ENCODE measurements at regions not wholly inside any gene's neighbourhood (a gene's known extent, or its start where the extent isn't known, plus 50 kb on each side); places are given as distances from the start of the nearest gene placed in this dataset.
"Not testable (repeated sequence)": the region's sequence is repeated elsewhere in the genome, so short reads cannot be mapped to it uniquely, and the experiment has no call there.

DNA sequence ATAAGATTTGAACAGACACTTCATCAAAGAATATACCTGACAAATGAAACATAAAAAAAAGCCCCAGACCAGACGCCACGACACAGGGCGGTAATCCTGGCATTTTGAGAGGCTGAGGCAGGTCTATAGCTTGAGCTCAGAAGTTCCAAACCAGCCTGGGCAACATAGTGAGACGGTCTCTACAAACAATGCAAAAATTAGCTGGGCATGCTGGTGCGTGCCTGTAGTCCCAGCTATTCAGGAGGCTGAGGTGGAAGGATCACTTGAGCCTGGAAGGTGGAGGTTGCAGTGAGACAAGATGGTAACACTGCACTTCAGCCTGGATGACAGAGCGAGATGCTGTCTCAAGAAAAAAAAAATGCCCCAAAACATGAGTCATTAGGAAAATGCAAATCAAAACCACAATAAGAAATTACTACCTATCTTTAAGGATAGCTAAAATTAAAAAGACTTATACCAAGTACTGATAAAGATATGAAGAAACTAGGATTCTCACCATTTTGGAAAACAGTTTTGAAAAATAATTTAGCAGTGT is 91.7 kb upstream of the GRAMD1B start:
- H3K27me3 ChIP-seq (ENCODE audit: control insufficient read depth, insufficient read depth, low read length), result no peaks in the 10 kb centered on the region
- no peaks in the 10 kb centered on the region for H3K9me3 ChIP-seq (ENCODE audit: control insufficient read depth, insufficient read depth, low read length)
- H3K36me3 ChIP-seq (ENCODE audit: control insufficient read depth, insufficient read depth, low read length), result no peaks in the 10 kb centered on the region
- H3K9ac ChIP-seq (ENCODE audit: low read depth, low read length), result no peak overlapping the region
- H3K4me1 ChIP-seq (ENCODE audit: control insufficient read depth, insufficient read depth, low read length), result no peaks in the 10 kb centered on the region
- no peak overlapping the region for H3K4me3 ChIP-seq (ENCODE audit: low read depth, low read length)

DNA sequence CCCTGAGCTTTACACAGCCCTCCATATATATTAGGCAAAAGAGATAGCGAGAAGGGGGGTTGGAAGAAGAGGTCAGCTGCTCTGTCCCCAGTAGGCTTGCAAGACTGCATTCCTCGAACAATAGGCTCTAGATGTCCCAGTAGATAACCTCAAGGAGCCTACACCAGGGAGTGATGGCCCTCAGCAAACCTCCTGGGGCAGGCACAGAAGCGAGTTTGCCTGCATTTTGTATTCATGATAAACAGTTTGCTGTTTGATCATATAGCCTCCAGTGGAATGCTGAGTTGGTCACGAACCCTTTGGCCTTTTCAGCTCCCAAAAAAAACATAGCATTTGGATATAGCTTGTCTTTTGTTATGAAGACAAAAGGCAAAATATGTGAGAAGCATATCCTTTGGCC is 95.1 kb upstream of the GRAMD1B start:
- Histone ChIP-seq H3K27me3 (ENCODE audit: control insufficient read depth, insufficient read depth, low read length) (no peaks in the 10 kb centered on the region), H3K9me3 (ENCODE audit: control insufficient read depth, insufficient read depth, low read length) (no peaks in the 10 kb centered on the region), H3K4me1 (ENCODE audit: control insufficient read depth, insufficient read depth, low read length) (no peaks in the 10 kb centered on the region), H3K36me3 (ENCODE audit: control insufficient read depth, insufficient read depth, low read length) (no peaks in the 10 kb centered on the region), H3K9ac (ENCODE audit: low read depth, low read length) (no peak overlapping the region), H3K4me3 (ENCODE audit: low read depth, low read length) (no peak overlapping the region)

DNA sequence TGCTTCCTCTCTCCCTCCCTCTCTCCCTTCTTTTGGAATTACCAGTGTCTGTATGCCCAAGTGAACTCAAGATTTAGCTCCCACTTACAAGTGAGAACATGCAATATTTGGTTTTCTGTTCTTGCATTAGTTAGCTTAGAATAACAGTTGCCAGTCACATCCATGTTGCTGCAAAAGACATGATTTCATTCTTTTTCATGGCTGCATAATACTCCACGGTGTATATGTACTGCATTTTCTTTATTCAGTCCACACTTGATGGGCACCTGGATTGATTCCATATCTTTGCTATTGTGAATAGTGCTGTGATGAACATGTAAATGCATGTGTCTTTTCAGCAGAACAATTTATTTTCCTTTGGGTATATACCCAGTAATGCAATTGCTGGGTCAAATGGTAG is 97.5 kb upstream of the GRAMD1B start:
- not testable (repeated sequence) for H3K4me3 ChIP-seq (ENCODE audit: low read depth, low read length); H3K27me3 ChIP-seq (ENCODE audit: control insufficient read depth, insufficient read depth, low read length); H3K9me3 ChIP-seq (ENCODE audit: control insufficient read depth, insufficient read depth, low read length); H3K36me3 ChIP-seq (ENCODE audit: control insufficient read depth, insufficient read depth, low read length); H3K4me1 ChIP-seq (ENCODE audit: control insufficient read depth, insufficient read depth, low read length); H3K9ac ChIP-seq (ENCODE audit: low read depth, low read length)

DNA sequence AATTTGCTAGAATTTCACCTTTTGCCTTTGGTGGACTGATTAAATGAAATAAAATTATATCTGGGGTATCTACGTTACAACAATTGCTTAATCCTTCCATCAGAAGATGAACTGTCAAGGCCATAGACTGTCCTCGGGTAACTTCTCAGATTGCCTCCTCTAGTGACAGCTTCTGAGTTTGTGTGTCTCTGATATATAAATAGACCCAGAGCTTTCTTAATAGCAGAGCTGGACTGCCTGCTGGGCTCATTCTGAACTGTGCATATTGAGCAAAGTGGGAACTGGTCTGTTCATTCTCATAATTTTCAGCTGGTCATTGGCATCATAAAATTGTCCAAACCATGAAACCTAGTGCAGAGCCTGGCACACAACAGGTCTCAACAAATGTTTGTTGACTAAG is 99.1 kb upstream of the GRAMD1B start:
- Histone ChIP-seq H3K4me3 (ENCODE audit: low read depth, low read length) (no peak overlapping the region), H3K36me3 (ENCODE audit: control insufficient read depth, insufficient read depth, low read length) (no peaks in the 10 kb centered on the region), H3K4me1 (ENCODE audit: control insufficient read depth, insufficient read depth, low read length) (no peaks in the 10 kb centered on the region), H3K9ac (ENCODE audit: low read depth, low read length) (no peak overlapping the region), H3K27me3 (ENCODE audit: control insufficient read depth, insufficient read depth, low read length) (no peaks in the 10 kb centered on the region), H3K9me3 (ENCODE audit: control insufficient read depth, insufficient read depth, low read length) (no peaks in the 10 kb centered on the region)

DNA sequence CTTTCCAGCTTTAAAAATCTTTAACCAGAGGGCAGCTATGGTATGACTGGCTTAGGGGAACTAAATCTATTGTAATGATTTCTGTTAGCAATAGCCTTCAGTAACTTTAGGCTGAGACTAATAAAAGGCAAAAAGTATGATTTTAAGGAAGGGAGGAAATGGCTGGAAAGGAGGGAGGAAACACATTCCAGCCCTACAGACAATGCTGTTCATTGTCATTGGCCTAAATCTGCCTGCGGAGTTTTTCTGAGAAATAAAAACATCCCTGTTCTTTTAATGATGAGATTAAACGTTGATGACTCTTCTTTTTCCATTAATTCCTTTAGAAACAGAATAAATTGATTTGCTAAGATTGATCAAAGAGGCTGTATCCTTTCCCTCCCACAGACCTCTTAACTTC is 99.6 kb upstream of the GRAMD1B start:
- Histone ChIP-seq H3K9ac (ENCODE audit: low read depth, low read length) (no peak overlapping the region), H3K9me3 (ENCODE audit: control insufficient read depth, insufficient read depth, low read length) (no peaks in the 10 kb centered on the region), H3K27me3 (ENCODE audit: control insufficient read depth, insufficient read depth, low read length) (no peaks in the 10 kb centered on the region), H3K36me3 (ENCODE audit: control insufficient read depth, insufficient read depth, low read length) (no peaks in the 10 kb centered on the region), H3K4me3 (ENCODE audit: low read depth, low read length) (no peak overlapping the region), H3K4me1 (ENCODE audit: control insufficient read depth, insufficient read depth, low read length) (no peaks in the 10 kb centered on the region)

DNA sequence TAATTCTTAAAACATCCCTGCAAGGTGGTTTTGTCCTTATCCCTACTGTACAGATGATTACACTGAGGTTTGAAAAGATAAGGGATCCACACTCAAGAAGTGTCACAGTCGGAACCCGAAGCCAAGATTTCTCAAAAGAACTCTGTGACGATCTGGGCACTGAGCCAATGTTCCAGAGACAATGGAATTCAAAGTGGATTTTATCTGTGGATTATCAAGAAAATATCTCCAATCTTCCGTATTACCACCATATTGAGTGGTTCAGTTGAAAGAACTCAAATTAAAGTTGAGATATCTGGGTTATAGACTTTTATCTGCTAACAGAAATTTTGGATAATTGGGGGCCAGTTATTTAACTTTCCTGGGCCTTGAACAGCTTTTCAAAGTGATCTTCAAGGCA is 100.0 kb upstream of the GRAMD1B start:
- Histone ChIP-seq H3K36me3 (ENCODE audit: control insufficient read depth, insufficient read depth, low read length) (no peaks in the 10 kb centered on the region), H3K27me3 (ENCODE audit: control insufficient read depth, insufficient read depth, low read length) (no peaks in the 10 kb centered on the region)

DNA sequence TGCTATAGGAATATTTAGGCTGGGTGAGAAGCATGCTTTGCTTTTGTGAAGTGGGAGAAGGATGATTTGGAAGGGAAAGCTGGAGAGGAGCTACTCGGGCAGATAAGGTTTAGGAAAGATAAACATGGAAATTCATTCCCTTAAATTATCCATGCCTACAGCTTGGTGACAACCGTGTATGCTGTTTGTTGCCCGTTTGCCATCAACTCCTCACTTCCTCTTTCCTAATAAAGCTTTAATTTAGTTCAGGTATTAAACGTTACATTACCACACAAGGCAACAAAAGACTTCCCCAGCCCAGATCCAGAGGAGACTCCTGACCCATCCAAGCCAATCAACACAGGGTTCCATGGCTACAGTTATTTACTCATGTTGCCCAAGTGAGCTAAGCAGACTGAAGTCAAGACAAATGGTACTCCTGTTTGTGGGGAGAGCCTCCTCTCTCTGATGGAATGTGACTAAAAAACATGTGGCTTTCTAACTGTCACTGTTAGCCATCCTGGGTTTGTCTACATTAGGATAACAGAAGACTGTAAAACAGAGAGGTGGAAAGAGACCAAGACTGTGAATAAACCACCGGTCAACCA is 101.7 kb upstream of the GRAMD1B start:
- Histone ChIP-seq H3K4me1 (ENCODE audit: control insufficient read depth, insufficient read depth, low read length) (no peaks in the 10 kb centered on the region), H3K9ac (ENCODE audit: low read depth, low read length) (no peak overlapping the region), H3K9me3 (ENCODE audit: control insufficient read depth, insufficient read depth, low read length) (no peaks in the 10 kb centered on the region), H3K27me3 (ENCODE audit: control insufficient read depth, insufficient read depth, low read length) (no peaks in the 10 kb centered on the region), H3K4me3 (ENCODE audit: low read depth, low read length) (no peak overlapping the region), H3K36me3 (ENCODE audit: control insufficient read depth, insufficient read depth, low read length) (no peaks in the 10 kb centered on the region)

More for the DNA sequence above, 100.0 kb upstream of the GRAMD1B start:
- Histone ChIP-seq H3K4me1 (ENCODE audit: control insufficient read depth, insufficient read depth, low read length) (no peaks in the 10 kb centered on the region), H3K9ac (ENCODE audit: low read depth, low read length) (no peak overlapping the region), H3K9me3 (ENCODE audit: control insufficient read depth, insufficient read depth, low read length) (no peaks in the 10 kb centered on the region), H3K4me3 (ENCODE audit: low read depth, low read length) (no peak overlapping the region)

DNA sequence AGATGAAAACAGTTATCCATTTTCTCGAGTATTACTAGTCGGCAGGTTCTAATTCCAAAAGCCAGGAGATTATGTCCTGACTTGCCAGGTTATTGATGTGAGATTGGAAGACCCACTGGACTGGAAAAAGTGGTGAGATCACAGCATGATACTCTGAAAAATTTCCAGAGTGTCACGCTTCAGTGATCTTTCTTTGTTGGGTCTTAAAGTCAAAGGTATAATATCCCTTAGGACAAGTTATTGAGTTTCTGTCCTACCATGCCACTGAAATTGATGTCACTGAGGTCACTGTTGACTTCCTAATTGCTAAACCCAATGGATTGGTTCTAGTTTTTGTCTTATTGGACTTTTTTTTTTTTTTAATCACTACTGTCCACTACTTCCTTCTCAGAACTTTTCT is 104.5 kb upstream of the GRAMD1B start:
- no peak overlapping the region for H3K4me3 ChIP-seq (ENCODE audit: low read depth, low read length)
- H3K27me3 ChIP-seq (ENCODE audit: control insufficient read depth, insufficient read depth, low read length), result no peaks in the 10 kb centered on the region
- H3K36me3 ChIP-seq (ENCODE audit: control insufficient read depth, insufficient read depth, low read length), result no peaks in the 10 kb centered on the region
- H3K4me1 ChIP-seq (ENCODE audit: control insufficient read depth, insufficient read depth, low read length), result no peaks in the 10 kb centered on the region
- H3K9ac ChIP-seq (ENCODE audit: low read depth, low read length), result no peak overlapping the region
- no peaks in the 10 kb centered on the region for H3K9me3 ChIP-seq (ENCODE audit: control insufficient read depth, insufficient read depth, low read length)

DNA sequence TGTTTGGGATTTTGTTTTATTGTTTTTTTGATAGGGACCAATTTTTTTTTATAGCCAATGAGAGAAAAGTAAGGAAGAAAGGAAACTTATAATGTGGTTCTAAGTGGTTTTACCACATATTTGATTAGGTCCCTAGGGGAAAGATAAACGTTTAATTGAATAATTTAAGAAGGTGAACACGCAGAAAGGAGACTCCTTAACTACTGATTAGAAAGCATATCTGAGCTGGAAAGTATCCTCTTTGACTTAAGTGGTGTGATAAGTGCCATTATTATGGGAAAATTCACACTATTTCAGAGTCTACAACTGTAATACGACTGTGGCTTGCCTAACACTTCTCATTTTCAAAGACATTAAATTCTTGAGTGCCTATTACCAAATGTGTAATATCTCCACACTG is 106.5 kb upstream of the GRAMD1B start:
- H3K9ac ChIP-seq (ENCODE audit: low read depth, low read length), result no peak overlapping the region
- H3K4me3 ChIP-seq (ENCODE audit: low read depth, low read length), result no peak overlapping the region
- H3K27me3 ChIP-seq (ENCODE audit: control insufficient read depth, insufficient read depth, low read length), result no peaks in the 10 kb centered on the region
- H3K4me1 ChIP-seq (ENCODE audit: control insufficient read depth, insufficient read depth, low read length), result no peaks in the 10 kb centered on the region
- no peaks in the 10 kb centered on the region for H3K36me3 ChIP-seq (ENCODE audit: control insufficient read depth, insufficient read depth, low read length)
- H3K9me3 ChIP-seq (ENCODE audit: control insufficient read depth, insufficient read depth, low read length), result no peaks in the 10 kb centered on the region

DNA sequence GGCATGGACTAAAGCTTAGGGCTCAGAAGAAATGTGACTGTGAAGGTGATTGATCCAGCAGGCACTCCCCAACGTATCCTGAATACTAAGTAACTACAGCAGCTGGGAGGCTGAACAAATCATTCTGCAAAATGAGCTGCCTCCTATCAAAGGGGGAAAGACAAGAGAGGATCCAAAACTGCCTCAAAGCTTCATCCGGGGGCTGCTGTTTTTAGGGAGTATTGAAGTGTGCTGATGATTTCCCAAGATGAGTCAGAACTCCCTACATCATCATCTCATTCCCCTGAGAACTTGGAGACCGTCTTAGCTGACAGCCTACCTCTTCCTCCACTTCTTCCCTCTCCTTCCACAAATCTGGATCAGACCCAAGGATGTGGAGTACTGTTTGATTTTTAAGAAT is 108.4 kb upstream of the GRAMD1B start:
- H3K4me3 ChIP-seq (ENCODE audit: low read depth, low read length), result no peak overlapping the region
- H3K36me3 ChIP-seq (ENCODE audit: control insufficient read depth, insufficient read depth, low read length), result no peaks in the 10 kb centered on the region
- H3K27me3 ChIP-seq (ENCODE audit: control insufficient read depth, insufficient read depth, low read length), result no peaks in the 10 kb centered on the region
- H3K4me1 ChIP-seq (ENCODE audit: control insufficient read depth, insufficient read depth, low read length), result no peaks in the 10 kb centered on the region
- H3K9ac ChIP-seq (ENCODE audit: low read depth, low read length), result no peak overlapping the region
- H3K9me3 ChIP-seq (ENCODE audit: control insufficient read depth, insufficient read depth, low read length), result no peaks in the 10 kb centered on the region

DNA sequence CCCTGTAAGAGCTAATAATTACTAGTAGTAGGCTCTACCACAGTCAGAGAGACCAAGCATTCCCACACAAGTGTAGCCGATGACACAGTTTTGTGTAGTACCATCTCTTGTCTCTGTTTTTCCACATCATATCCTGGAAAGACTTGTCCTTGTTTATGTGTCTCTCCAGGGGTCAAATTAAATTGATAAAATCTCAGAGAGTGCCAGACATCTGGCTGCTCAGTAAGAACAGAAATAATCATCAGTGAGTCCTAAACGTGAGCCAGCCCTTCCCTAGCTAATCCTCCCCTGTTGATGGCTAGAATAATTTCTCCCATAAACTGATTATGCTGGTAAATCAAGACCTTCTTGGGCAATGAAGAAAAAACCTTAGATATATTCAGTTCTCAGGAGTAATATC is 111.4 kb upstream of the GRAMD1B start:
- H3K4me3 ChIP-seq (ENCODE audit: low read depth, low read length), result no peak overlapping the region
- H3K9me3 ChIP-seq (ENCODE audit: control insufficient read depth, insufficient read depth, low read length), result no peaks in the 10 kb centered on the region
- H3K36me3 ChIP-seq (ENCODE audit: control insufficient read depth, insufficient read depth, low read length), result no peaks in the 10 kb centered on the region
- no peaks in the 10 kb centered on the region for H3K27me3 ChIP-seq (ENCODE audit: control insufficient read depth, insufficient read depth, low read length)
- no peak overlapping the region for H3K9ac ChIP-seq (ENCODE audit: low read depth, low read length)
- H3K4me1 ChIP-seq (ENCODE audit: control insufficient read depth, insufficient read depth, low read length), result no peaks in the 10 kb centered on the region

DNA sequence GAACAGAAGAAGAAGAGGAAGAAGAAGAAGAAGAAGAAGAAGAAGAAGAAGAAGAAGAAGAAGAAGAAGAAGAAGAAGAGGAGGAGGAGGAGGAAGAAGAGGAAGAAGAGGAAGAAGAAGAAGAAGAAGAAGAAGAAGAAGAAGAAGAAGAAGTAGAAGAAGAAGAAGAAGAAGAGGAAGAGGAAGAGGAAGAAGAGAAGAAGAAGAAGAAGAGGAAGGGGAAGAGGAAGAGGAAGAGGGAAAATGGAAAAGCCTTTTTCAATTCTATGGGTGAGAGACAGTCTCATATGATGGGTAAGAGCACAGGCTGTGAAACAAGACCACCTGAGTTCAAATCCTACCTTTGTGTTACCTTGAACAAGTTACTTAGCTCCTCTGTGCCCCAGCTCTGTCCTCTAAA is 111.9 kb upstream of the GRAMD1B start:
- H3K9ac ChIP-seq (ENCODE audit: low read depth, low read length), result not testable (repeated sequence)

More for the DNA sequence above, 111.9 kb upstream of the GRAMD1B start:
- not testable (repeated sequence) for H3K4me3 ChIP-seq (ENCODE audit: low read depth, low read length); H3K9me3 ChIP-seq (ENCODE audit: control insufficient read depth, insufficient read depth, low read length); H3K36me3 ChIP-seq (ENCODE audit: control insufficient read depth, insufficient read depth, low read length); H3K4me1 ChIP-seq (ENCODE audit: control insufficient read depth, insufficient read depth, low read length); H3K27me3 ChIP-seq (ENCODE audit: control insufficient read depth, insufficient read depth, low read length)

Data from iPS-15b (cell line).